Breast epithelium (tissue), 4 donors: ENCODE measurements at regions not wholly inside any gene's neighbourhood (a gene's known extent, or its start where the extent isn't known, plus 50 kb on each side); places are given as distances from the start of the nearest gene placed in this dataset.

ENCODE experiments used
- DNase-seq, 2 donors: peaks; one replicate each; pipeline ENCODE4 v3.0.0-alpha.2; 2019; ENCODE audit warnings: low spot score in 2 of 2
- H3K27ac ChIP-seq, 2 donors: fragments of 200-600 bp; sonication (generic) in 1 of 2; one replicate each; pipeline ENCODE4 v1.5.1; 2016 to 2019; ENCODE audit warnings: mild to moderate bottlenecking in 1 of 2
- H3K27me3 ChIP-seq, 2 donors: fragments of 200-600 bp; sonication (generic) in 1 of 2; one replicate each; pipeline versions ENCODE4 v1.5.1 to v1.6.0; 2017 to 2019; ENCODE audit warnings: control low read depth in 1 of 2, mild to moderate bottlenecking in 1 of 2
- H3K36me3 ChIP-seq: fragments of 200-600 bp; one replicate; pipeline ENCODE4 v1.5.1; 2019
- H3K4me1 ChIP-seq, 2 donors: fragments of 200-600 bp; sonication (generic); one replicate each; pipeline ENCODE4 v1.5.1; 2016 to 2019; ENCODE audit warnings: control low read depth in 1 of 2
- H3K4me3 ChIP-seq, 3 donors: fragments of 200-600 bp; sonication (generic); 1 replicate in 2 of 3; 2 replicates in 1 of 3; pipeline ENCODE4 v1.5.1; 2016 to 2019; ENCODE audit warnings: mild to moderate bottlenecking in 3 of 3, moderate library complexity in 2 of 3
- H3K9me3 ChIP-seq, 2 donors: fragments of 200-600 bp; sonication (generic) in 1 of 2; one replicate each; pipeline ENCODE4 v1.5.1; 2016 to 2019; ENCODE audit warnings: control low read depth in 1 of 2
- POLR2A ChIP-seq: fragments of 450-650 bp; IDR thresholded peaks from one replicate; pipeline ENCODE4 v1.6.1; 2016; ENCODE audit warnings: antibody characterized with exemption, mild to moderate bottlenecking, moderate library complexity
- POLR2AphosphoS5 ChIP-seq, 3 donors: sonication (generic); formaldehyde crosslinking; IDR thresholded peaks; one replicate each; pipeline ENCODE4 v1.6.1; 2017; ENCODE audit warnings: antibody characterized with exemption in 3 of 3
- intact Hi-C: fragments of 100-400 bp; cut with DNase I; formaldehyde crosslinking; loops from one replicate; pipeline ENCODE4 v1.15.1; 2023; ENCODE audit warnings: low total_unique reads
- TF ChIP-seq, protein P1 (sequence below), 3 donors: fragments of 450-650 bp; IDR thresholded peaks; one replicate each; pipeline ENCODE4 v1.5.1; 2016 to 2017; ENCODE audit warnings: antibody characterized with exemption in 3 of 3, mild to moderate bottlenecking in 3 of 3, moderate library complexity in 3 of 3

DNA sequence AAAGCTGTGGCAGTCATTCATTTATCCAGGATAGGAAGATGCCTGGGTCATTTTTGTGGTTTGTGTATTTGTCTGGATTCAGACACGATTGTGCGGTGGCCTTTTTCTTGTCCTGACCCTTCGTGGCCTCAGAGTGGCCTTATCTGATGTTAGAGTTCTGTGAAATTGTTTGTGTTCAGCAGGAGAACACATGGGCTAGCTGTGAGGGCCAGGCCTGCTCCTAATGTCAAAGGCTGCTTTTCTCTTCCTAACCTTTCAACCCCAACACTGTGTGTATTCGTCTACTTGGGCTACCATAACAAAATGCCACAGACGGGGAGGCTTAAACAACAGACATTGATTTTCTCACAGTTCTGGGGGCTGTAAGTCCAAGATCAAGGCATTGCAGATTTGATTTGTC, 321.8 kb downstream of the CD83 start:
- Histone ChIP-seq H3K36me3 (no peaks in the 10 kb centered on the region), H3K27me3 (no peaks in the 10 kb centered on the region), H3K4me1 (no peaks in the 10 kb centered on the region), H3K4me3 (no peak overlapping the region), H3K9me3 (no peaks in the 10 kb centered on the region), H3K27ac (no peak overlapping the region)
- intact Hi-C loops: no loop called here
- no peak for DNase-seq
- TF ChIP-seq POLR2AphosphoS5 (IDR thresholded peaks at IDR 0.05) (no peak), POLR2A (no peak)
- TF ChIP-seq, protein P1, sequence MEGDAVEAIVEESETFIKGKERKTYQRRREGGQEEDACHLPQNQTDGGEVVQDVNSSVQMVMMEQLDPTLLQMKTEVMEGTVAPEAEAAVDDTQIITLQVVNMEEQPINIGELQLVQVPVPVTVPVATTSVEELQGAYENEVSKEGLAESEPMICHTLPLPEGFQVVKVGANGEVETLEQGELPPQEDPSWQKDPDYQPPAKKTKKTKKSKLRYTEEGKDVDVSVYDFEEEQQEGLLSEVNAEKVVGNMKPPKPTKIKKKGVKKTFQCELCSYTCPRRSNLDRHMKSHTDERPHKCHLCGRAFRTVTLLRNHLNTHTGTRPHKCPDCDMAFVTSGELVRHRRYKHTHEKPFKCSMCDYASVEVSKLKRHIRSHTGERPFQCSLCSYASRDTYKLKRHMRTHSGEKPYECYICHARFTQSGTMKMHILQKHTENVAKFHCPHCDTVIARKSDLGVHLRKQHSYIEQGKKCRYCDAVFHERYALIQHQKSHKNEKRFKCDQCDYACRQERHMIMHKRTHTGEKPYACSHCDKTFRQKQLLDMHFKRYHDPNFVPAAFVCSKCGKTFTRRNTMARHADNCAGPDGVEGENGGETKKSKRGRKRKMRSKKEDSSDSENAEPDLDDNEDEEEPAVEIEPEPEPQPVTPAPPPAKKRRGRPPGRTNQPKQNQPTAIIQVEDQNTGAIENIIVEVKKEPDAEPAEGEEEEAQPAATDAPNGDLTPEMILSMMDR (IDR thresholded peaks at IDR 0.05): no peak

DNA sequence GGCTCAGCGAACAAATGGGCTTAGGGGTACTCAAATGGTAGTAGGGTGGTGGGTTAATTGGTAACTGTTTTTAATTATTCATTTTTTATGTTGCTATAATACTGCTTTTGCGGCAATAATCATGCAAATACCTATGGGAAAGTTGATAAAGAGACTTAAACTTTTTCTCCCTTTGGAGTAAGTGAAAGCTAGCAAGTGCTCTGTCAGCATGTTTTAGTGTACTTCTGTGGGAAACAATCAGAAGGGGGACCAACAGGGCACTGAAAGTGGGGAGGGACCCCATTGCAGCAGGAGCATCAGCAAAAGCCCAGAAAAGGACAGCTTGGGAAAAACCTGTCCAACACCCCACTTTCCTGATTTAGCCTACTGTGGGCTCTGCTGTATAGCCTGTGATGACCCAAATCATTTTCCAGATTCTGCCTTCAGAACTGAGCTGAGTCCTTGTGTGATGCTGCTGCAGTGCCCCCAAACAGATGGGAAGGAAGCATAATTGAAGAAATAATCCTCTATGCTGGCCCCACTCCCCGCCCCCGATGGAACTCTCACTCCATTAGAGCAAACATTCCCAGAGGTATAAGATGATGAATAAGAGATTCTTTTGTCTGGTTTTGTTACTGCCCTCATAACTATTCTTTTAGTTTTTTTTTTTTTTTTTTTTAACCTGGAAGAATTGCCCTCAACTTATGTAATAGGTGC, 322.8 kb downstream of the CD83 start:
- H3K27me3 ChIP-seq: no peaks in the 10 kb centered on the region
- H3K27ac ChIP-seq: peak overlapping the region; percentile 23 to 55
- intact Hi-C loops: no loop called here
- H3K4me1 ChIP-seq: no peaks in the 10 kb centered on the region
- H3K4me3 ChIP-seq: no peak overlapping the region
- TF ChIP-seq POLR2AphosphoS5 (IDR thresholded peaks at IDR 0.05) (no peak), POLR2A (no peak)
- TF ChIP-seq, protein P1 (IDR thresholded peaks at IDR 0.05): no peak
- H3K9me3 ChIP-seq: no peaks in the 10 kb centered on the region
- DNase-seq: no peak
- H3K36me3 ChIP-seq: no peaks in the 10 kb centered on the region

DNA sequence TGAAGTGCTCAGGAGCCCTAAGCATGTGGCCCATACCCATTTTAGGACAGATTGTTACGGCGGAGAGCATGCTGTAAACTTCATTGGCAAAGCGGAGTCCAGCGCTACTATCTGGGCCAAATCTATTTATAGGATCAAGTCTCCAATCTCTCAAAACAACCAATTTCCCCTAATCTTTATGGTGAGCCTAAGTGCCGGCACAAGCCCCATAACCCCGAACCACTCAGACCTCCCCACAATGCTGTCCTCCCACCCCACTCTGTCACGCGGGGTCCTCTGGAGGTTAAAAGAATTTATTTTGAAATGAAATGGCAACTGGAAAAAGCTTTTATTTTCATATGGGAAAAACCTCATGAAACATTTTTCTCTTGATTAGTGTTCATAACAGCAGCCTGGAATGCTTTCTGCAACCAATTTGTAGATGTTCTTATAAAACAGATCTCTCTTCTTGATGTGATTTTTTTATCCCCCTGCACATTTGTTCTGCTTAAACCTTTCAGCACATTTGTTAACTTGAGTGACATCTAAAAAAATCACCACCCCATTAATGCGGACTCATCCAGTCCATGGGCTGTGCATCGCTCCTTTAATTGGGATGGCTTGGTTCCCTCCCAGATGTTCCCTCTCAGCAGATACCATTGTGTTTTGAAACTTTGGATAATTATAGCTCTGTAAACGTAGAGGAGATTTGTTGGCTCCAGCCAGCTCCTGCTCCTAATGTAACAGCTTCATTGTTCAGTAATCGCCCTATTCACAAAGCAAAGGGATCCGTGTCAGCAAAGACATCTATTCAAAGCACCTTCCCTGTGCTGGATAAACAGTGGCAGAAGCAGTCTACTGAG, 323.6 kb downstream of the CD83 start:
- H3K27ac ChIP-seq: peak overlapping the region; percentile 23 to 55
- no peaks in the 10 kb centered on the region for H3K27me3 ChIP-seq
- H3K9me3 ChIP-seq: no peaks in the 10 kb centered on the region
- TF ChIP-seq, protein P1 (IDR thresholded peaks at IDR 0.05): no peak
- TF ChIP-seq POLR2AphosphoS5 (IDR thresholded peaks at IDR 0.05) (no peak), POLR2A (no peak)
- DNase-seq: no peak
- H3K36me3 ChIP-seq: no peaks in the 10 kb centered on the region
- H3K4me3 ChIP-seq: no peak overlapping the region
- intact Hi-C loops: no loop called here
- no peaks in the 10 kb centered on the region for H3K4me1 ChIP-seq

DNA sequence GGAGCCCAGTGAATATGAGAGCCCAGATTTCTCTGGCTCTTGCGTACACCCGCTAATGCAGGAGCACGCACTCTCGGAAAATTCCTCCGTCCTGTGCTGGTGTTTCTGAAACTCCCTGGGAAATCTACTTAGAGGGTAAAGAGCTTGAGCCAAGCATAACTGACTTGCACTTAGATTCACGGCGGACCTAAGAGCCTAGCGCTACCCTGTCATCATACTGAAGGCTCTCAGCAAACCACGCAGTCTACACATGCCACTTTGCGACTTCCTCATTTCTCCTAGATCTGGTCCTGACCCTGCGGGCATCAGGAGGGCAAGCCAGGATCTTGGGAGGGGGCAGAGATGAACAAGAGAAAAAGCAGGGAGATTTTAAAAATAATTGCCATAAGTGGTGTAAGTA, 324.7 kb downstream of the CD83 start:
- no peaks in the 10 kb centered on the region for H3K36me3 ChIP-seq
- no peaks in the 10 kb centered on the region for H3K27me3 ChIP-seq
- no peak overlapping the region for H3K4me3 ChIP-seq
- H3K9me3 ChIP-seq: no peaks in the 10 kb centered on the region
- no peak overlapping the region for H3K27ac ChIP-seq
- intact Hi-C loops: no loop called here
- TF ChIP-seq POLR2A: no peak
- no peak for TF ChIP-seq POLR2AphosphoS5 (IDR thresholded peaks at IDR 0.05)
- TF ChIP-seq, protein P1 (IDR thresholded peaks at IDR 0.05): no peak
- no peak for DNase-seq
- H3K4me1 ChIP-seq: no peaks in the 10 kb centered on the region

DNA sequence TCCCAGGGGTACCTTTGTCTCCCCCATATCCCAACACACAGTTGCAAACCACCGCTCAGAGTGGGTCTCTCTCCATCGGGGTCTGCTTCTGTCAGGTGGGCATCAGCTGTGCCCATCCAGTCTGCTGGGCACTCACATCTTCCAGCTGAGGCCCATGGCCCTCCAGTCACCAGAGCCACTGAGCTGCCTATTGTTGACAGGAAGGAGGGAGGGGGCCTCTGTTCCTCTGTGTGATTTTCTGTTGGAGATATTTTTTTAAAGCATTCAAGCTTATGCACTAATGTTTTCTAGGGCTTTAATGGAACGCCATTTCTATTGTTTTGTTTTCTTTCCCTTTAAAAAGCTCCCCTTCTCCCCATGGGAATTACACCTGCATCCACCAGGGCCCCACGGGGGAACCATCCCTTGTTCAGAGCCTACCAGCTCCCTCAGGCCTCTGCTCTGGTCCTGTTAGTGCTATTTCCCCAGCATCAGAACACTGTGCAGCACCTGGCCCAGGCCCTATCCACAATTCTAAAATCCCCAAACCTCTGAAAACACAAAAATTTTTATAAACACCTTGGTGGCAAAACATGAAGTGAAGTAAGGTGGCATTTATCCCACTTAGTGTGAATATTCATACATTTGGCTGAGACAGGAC, 326.2 kb downstream of the CD83 start:
- no peaks in the 10 kb centered on the region for H3K9me3 ChIP-seq
- H3K36me3 ChIP-seq: no peaks in the 10 kb centered on the region
- no peak for TF ChIP-seq POLR2A
- TF ChIP-seq, protein P1 (IDR thresholded peaks at IDR 0.05): no peak
- TF ChIP-seq POLR2AphosphoS5 (IDR thresholded peaks at IDR 0.05): no peak
- no peaks in the 10 kb centered on the region for H3K27me3 ChIP-seq
- no peaks in the 10 kb centered on the region for H3K4me1 ChIP-seq
- no peak overlapping the region for H3K27ac ChIP-seq
- no peak for DNase-seq
- intact Hi-C loops: no loop called here
- no peak overlapping the region for H3K4me3 ChIP-seq
